ENCODE measurements at regions not wholly inside any gene's neighbourhood (a gene's known extent, or its start where the extent isn't known, plus 50 kb on each side); places are given as distances from the start of the nearest gene placed in this dataset.

DNA sequence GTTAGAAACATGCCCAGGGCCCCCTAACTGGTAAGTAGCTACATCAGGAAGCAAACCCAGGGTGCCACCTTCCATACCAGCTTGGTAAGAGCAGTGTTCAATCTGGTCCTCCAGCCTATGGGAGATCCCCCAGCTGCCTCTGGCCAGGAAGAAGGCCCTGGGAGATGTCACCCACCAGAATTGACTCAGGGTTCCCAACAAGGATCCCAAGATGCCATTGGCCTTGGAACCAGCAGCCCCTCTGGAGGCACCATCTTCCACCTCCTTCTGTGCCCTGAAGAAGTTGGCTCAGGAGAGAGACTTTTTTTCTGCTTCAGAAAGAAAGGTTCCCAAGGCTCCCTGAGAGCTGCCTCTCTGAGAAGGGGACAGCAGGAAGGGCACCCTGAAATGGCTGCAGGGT is 56.6 kb upstream of the IL17B start:
- intact Hi-C loops (cut with micrococcal nuclease), result no loop called here
- ATAC-seq (no peak), DNase-seq (no peak)
- Mint-ChIP-seq H3K9me3 (no peaks in the 10 kb centered on the region), H3K36me3 (no peaks in the 10 kb centered on the region), H3K27me3 (no peaks in the 10 kb centered on the region), H3K4me1 (peaks cover 4 to 30% (median 15%) of the 10 kb centered on the region in 7 donors), H3K4me3 (no peak overlapping the region), H3K27ac (no peak overlapping the region)
- H3K27me3 ChIP-seq (ENCODE audit: control insufficient read depth in 2 of 2, insufficient read depth in 2 of 2, low read length in 2 of 2), result no peaks in the 10 kb centered on the region
- no peaks in the 10 kb centered on the region for H3K9me3 ChIP-seq (ENCODE audit: control insufficient read depth in 2 of 3, low read length in 3 of 3)
- ChIA-PET CTCF (interaction anchor here (0.7 to 4.7 kb wide), 8 partner anchors 12 to 492 kb away, joined by 3 to 23 read pairs (median 4); no protein-coding TSS in a partner anchor), POLR2A (no interaction called here)
- peaks cover 0 to under 1% of the 10 kb centered on the region in 2 donors for H3K4me1 ChIP-seq (ENCODE audit: control insufficient read depth in 2 of 2, insufficient read depth in 2 of 2, low read length in 2 of 2)
- H3K36me3 ChIP-seq (ENCODE audit: control insufficient read depth in 2 of 3, insufficient read depth in 3 of 3, low read length in 3 of 3), result no peaks in the 10 kb centered on the region
- no peak overlapping the region for H3K4me3 ChIP-seq (ENCODE audit: low read length)
- no peak overlapping the region for H3K27ac ChIP-seq (ENCODE audit: low read depth, low read length)

GRCh38 chr5:149435015-149435376 is 55.9 kb upstream of the IL17B start:
- H3K27ac ChIP-seq (ENCODE audit: low read depth, low read length), result no peak overlapping the region

GRCh38 chr5:149434162-149435014 is 55.3 kb upstream of the IL17B start:
- Histone ChIP-seq H3K36me3 (ENCODE audit: control insufficient read depth in 2 of 3, insufficient read depth in 3 of 3, low read length in 3 of 3) (no peaks in the 10 kb centered on the region), H3K27me3 (ENCODE audit: control insufficient read depth in 2 of 2, insufficient read depth in 2 of 2, low read length in 2 of 2) (no peaks in the 10 kb centered on the region), H3K9me3 (ENCODE audit: control insufficient read depth in 2 of 3, low read length in 3 of 3) (no peaks in the 10 kb centered on the region), H3K4me3 (ENCODE audit: low read length) (no peak overlapping the region), H3K27ac (ENCODE audit: low read depth, low read length) (no peak overlapping the region), H3K4me1 (ENCODE audit: control insufficient read depth in 2 of 2, insufficient read depth in 2 of 2, low read length in 2 of 2) (peaks cover 0 to 6% of the 10 kb centered on the region in 2 donors)
- peak in 8 of 9 donors; percentile 15 to 55 (median 43) for DNase-seq
- Mint-ChIP-seq H3K9me3 (no peaks in the 10 kb centered on the region), H3K36me3 (no peaks in the 10 kb centered on the region), H3K4me3 (no peak overlapping the region), H3K27me3 (no peaks in the 10 kb centered on the region), H3K27ac (no peak overlapping the region), H3K4me1 (peaks cover 0 to 26% (median 8%) of the 10 kb centered on the region in 7 donors)
- ATAC-seq, result peak; percentile 58
- intact Hi-C loops (cut with micrococcal nuclease), result loop anchor here (1.0 kb wide), 4 partner anchors 52 to 130 kb away; no protein-coding TSS in a partner anchor
- CTCF ChIA-PET, result interaction anchor here (0.7 to 4.7 kb wide), 15 partner anchors 9 to 130 kb away, joined by 3 to 23 read pairs (median 4); partner anchors contain the start of gene GRPEL2
- POLR2A ChIA-PET, result interaction anchor here (1.1 kb wide), 1 partner anchor 66 kb away, joined by 3 read pairs; no protein-coding TSS in a partner anchor

More at GRCh38 chr5:149435015-149435376, 55.9 kb upstream of the IL17B start:
- Mint-ChIP-seq H3K9me3 (no peaks in the 10 kb centered on the region), H3K27ac (no peak overlapping the region), H3K36me3 (no peaks in the 10 kb centered on the region), H3K4me3 (no peak overlapping the region), H3K27me3 (no peaks in the 10 kb centered on the region), H3K4me1 (peaks cover 4 to 29% (median 13%) of the 10 kb centered on the region in 7 donors)
- no peak for DNase-seq
- ChIA-PET POLR2A (no interaction called here), CTCF (interaction anchor here (0.9 to 4.7 kb wide), 11 partner anchors 8 to 129 kb away, joined by 3 to 23 read pairs (median 4); partner anchors contain the start of gene GRPEL2)
- no peaks in the 10 kb centered on the region for H3K36me3 ChIP-seq (ENCODE audit: control insufficient read depth in 2 of 3, insufficient read depth in 3 of 3, low read length in 3 of 3)
- intact Hi-C loops (cut with micrococcal nuclease), result no loop called here
- no peaks in the 10 kb centered on the region for H3K27me3 ChIP-seq (ENCODE audit: control insufficient read depth in 2 of 2, insufficient read depth in 2 of 2, low read length in 2 of 2)
- peaks cover 0 to 6% of the 10 kb centered on the region in 2 donors for H3K4me1 ChIP-seq (ENCODE audit: control insufficient read depth in 2 of 2, insufficient read depth in 2 of 2, low read length in 2 of 2)
- H3K9me3 ChIP-seq (ENCODE audit: control insufficient read depth in 2 of 3, low read length in 3 of 3), result no peaks in the 10 kb centered on the region
- no peak for ATAC-seq
- no peak overlapping the region for H3K4me3 ChIP-seq (ENCODE audit: low read length)

GRCh38 chr5:149433524-149434131 is 54.5 kb upstream of the IL17B start:
- intact Hi-C loops (cut with micrococcal nuclease), result loop anchor here (1.0 kb wide), 4 partner anchors 51 to 131 kb away; no protein-coding TSS in a partner anchor
- no peaks in the 10 kb centered on the region for H3K27me3 ChIP-seq (ENCODE audit: control insufficient read depth in 2 of 2, insufficient read depth in 2 of 2, low read length in 2 of 2)
- ATAC-seq, result no peak
- CTCF ChIA-PET, result interaction anchor here (0.7 to 4.7 kb wide), 11 partner anchors 9 to 129 kb away, joined by 3 to 23 read pairs (median 4); partner anchors contain the start of gene GRPEL2
- no peaks in the 10 kb centered on the region for H3K9me3 ChIP-seq (ENCODE audit: control insufficient read depth in 2 of 3, low read length in 3 of 3)
- no peak overlapping the region for H3K27ac ChIP-seq (ENCODE audit: low read depth, low read length)
- H3K27me3 Mint-ChIP-seq, result no peaks in the 10 kb centered on the region
- POLR2A ChIA-PET, result interaction anchor here (1.1 kb wide), 1 partner anchor 65 kb away, joined by 3 read pairs; no protein-coding TSS in a partner anchor
- H3K4me1 Mint-ChIP-seq, result peaks cover 0 to 23% (median 8%) of the 10 kb centered on the region in 7 donors
- no peak overlapping the region for H3K4me3 ChIP-seq (ENCODE audit: low read length)
- H3K36me3 Mint-ChIP-seq, result no peaks in the 10 kb centered on the region
- DNase-seq, result no peak
- H3K4me1 ChIP-seq (ENCODE audit: control insufficient read depth in 2 of 2, insufficient read depth in 2 of 2, low read length in 2 of 2), result peaks cover 0 to 6% of the 10 kb centered on the region in 2 donors
- H3K36me3 ChIP-seq (ENCODE audit: control insufficient read depth in 2 of 3, insufficient read depth in 3 of 3, low read length in 3 of 3), result no peaks in the 10 kb centered on the region
- no peak overlapping the region for H3K27ac Mint-ChIP-seq
- no peaks in the 10 kb centered on the region for H3K9me3 Mint-ChIP-seq
- no peak overlapping the region for H3K4me3 Mint-ChIP-seq

DNA sequence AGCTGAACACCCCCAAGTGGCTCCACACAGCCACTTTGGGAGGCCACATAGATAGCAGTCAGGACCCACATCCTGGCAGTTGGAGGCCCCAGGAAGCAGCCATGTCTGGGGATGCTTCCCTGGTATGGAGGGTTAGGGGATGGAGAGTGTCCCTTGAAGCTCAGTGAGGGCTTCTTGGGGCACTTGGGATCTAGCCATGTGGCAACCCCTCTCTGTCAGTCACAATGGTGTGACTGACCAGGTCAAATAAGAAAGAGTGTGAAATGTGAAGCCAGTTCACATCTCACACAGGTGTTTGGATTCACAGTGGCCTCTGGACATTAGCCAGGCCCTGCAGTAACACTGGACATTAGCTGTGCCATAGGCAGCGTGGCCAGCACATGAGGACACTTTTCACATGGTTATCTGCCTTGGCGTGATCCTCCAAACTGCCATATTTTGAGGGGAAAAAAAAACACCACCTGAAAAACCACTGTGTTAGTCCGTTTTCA is 53.9 kb upstream of the IL17B start:
- DNase-seq (no peak), ATAC-seq (no peak)
- H3K36me3 ChIP-seq (ENCODE audit: control insufficient read depth in 2 of 3, insufficient read depth in 3 of 3, low read length in 3 of 3), result no peaks in the 10 kb centered on the region
- peaks cover 0 to 6% of the 10 kb centered on the region in 2 donors for H3K4me1 ChIP-seq (ENCODE audit: control insufficient read depth in 2 of 2, insufficient read depth in 2 of 2, low read length in 2 of 2)
- no peaks in the 10 kb centered on the region for H3K36me3 Mint-ChIP-seq
- H3K27ac ChIP-seq (ENCODE audit: low read depth, low read length), result no peak overlapping the region
- no peak overlapping the region for H3K4me3 ChIP-seq (ENCODE audit: low read length)
- POLR2A ChIA-PET, result interaction anchor here (0.7 to 1.0 kb wide), 2 partner anchors 11 to 28 kb away, joined by 3 to 5 read pairs; no protein-coding TSS in a partner anchor
- CTCF ChIA-PET, result interaction anchor here (0.5 to 4.7 kb wide), 7 partner anchors 9 to 132 kb away, joined by 3 to 23 read pairs (median 5); no protein-coding TSS in a partner anchor
- H3K4me3 Mint-ChIP-seq, result no peak overlapping the region
- H3K4me1 Mint-ChIP-seq, result peaks cover 0 to 18% (median 8%) of the 10 kb centered on the region in 7 donors
- intact Hi-C loops (cut with micrococcal nuclease), result no loop called here
- no peaks in the 10 kb centered on the region for H3K9me3 ChIP-seq (ENCODE audit: control insufficient read depth in 2 of 3, low read length in 3 of 3)
- no peak overlapping the region for H3K27ac Mint-ChIP-seq
- peaks cover 0 to 3% (median 0%) of the 10 kb centered on the region in 5 donors for H3K27me3 Mint-ChIP-seq
- H3K9me3 Mint-ChIP-seq, result no peaks in the 10 kb centered on the region
- H3K27me3 ChIP-seq (ENCODE audit: control insufficient read depth in 2 of 2, insufficient read depth in 2 of 2, low read length in 2 of 2), result no peaks in the 10 kb centered on the region

DNA sequence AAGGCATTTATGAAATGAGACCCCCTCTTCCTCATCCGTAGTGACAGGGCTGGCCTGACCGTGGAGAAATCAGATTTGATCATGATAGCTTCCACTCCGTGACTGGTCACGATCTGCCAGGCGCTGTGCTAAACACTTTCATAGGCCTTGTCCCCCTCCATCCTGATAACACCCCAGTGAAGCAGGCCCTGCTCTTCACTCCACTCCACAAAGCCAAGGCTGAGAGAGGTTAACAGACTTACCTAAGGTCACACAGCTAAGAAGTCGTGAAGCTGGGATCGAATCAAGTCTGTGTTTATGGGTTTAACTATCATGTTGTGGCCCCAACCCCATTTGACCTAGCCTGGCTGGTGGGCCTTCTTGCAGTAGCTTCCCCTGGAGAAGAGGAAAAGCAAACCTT is 53.3 kb upstream of the IL17B start:
- H3K27ac Mint-ChIP-seq, result no peak overlapping the region
- Histone ChIP-seq H3K27me3 (ENCODE audit: control insufficient read depth in 2 of 2, insufficient read depth in 2 of 2, low read length in 2 of 2) (no peaks in the 10 kb centered on the region), H3K9me3 (ENCODE audit: control insufficient read depth in 2 of 3, low read length in 3 of 3) (no peaks in the 10 kb centered on the region), H3K27ac (ENCODE audit: low read depth, low read length) (no peak overlapping the region), H3K4me1 (ENCODE audit: control insufficient read depth in 2 of 2, insufficient read depth in 2 of 2, low read length in 2 of 2) (peaks cover 0 to 6% of the 10 kb centered on the region in 2 donors), H3K36me3 (ENCODE audit: control insufficient read depth in 2 of 3, insufficient read depth in 3 of 3, low read length in 3 of 3) (no peaks in the 10 kb centered on the region), H3K4me3 (ENCODE audit: low read length) (no peak overlapping the region)
- no peaks in the 10 kb centered on the region for H3K36me3 Mint-ChIP-seq
- intact Hi-C loops (cut with micrococcal nuclease), result no loop called here
- H3K9me3 Mint-ChIP-seq, result no peaks in the 10 kb centered on the region
- ChIA-PET POLR2A (interaction anchor here (0.7 to 1.0 kb wide), 2 partner anchors 11 to 28 kb away, joined by 3 to 5 read pairs; no protein-coding TSS in a partner anchor), CTCF (interaction anchor here (0.5 to 4.7 kb wide), 13 partner anchors 8 to 155 kb away, joined by 3 to 23 read pairs (median 5); no protein-coding TSS in a partner anchor)
- no peak for ATAC-seq
- no peak for DNase-seq
- H3K4me1 Mint-ChIP-seq, result peaks cover 0 to 15% (median 8%) of the 10 kb centered on the region in 7 donors
- H3K27me3 Mint-ChIP-seq, result peaks cover 0 to 4% (median 0%) of the 10 kb centered on the region in 5 donors
- no peak overlapping the region for H3K4me3 Mint-ChIP-seq

Measured in naive thymus-derived CD4-positive, alpha-beta T cell (primary cell).